GM10266 (cell line): ENCODE measurements at regions not wholly inside any gene's neighbourhood (a gene's known extent, or its start where the extent isn't known, plus 50 kb on each side); places are given as distances from the start of the nearest gene placed in this dataset.

Experiments
- DNase-seq: peaks from one replicate; pipeline ENCODE4 v3.0.0; 2012; ENCODE audit errors: extremely low spot score
- TF ChIP-seq, protein P1 (sequence below): IDR thresholded peaks from 2 replicates; pipeline ENCODE4 v1.5.1; 2012; ENCODE audit warnings: mild to moderate bottlenecking, low read depth; ENCODE audit not compliant: control insufficient read depth, insufficient read depth; ENCODE audit errors: missing control alignments

DNA sequence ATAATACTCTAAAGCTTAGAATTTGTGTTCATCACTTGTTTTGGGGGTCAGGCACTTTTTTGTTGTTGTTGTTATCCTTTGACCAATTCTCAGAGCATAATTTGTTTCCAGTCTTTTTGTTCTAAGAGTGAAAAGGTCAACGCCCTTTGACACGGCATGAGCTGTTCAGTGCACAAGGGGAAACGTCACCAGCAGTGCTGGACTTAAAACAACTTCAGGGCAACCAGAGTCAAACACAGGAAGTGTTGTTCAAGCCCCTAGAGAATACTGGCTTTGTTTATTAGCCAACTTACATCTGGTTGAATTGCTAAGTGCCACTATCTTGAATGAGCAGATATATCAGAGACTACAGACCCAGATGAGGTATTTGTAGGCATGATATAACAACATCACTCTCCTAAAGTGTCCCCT lies 368.9 kb downstream of the TMEM161B start:
- no peak for DNase-seq
- TF ChIP-seq, protein P1, sequence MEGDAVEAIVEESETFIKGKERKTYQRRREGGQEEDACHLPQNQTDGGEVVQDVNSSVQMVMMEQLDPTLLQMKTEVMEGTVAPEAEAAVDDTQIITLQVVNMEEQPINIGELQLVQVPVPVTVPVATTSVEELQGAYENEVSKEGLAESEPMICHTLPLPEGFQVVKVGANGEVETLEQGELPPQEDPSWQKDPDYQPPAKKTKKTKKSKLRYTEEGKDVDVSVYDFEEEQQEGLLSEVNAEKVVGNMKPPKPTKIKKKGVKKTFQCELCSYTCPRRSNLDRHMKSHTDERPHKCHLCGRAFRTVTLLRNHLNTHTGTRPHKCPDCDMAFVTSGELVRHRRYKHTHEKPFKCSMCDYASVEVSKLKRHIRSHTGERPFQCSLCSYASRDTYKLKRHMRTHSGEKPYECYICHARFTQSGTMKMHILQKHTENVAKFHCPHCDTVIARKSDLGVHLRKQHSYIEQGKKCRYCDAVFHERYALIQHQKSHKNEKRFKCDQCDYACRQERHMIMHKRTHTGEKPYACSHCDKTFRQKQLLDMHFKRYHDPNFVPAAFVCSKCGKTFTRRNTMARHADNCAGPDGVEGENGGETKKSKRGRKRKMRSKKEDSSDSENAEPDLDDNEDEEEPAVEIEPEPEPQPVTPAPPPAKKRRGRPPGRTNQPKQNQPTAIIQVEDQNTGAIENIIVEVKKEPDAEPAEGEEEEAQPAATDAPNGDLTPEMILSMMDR: no peak

DNA sequence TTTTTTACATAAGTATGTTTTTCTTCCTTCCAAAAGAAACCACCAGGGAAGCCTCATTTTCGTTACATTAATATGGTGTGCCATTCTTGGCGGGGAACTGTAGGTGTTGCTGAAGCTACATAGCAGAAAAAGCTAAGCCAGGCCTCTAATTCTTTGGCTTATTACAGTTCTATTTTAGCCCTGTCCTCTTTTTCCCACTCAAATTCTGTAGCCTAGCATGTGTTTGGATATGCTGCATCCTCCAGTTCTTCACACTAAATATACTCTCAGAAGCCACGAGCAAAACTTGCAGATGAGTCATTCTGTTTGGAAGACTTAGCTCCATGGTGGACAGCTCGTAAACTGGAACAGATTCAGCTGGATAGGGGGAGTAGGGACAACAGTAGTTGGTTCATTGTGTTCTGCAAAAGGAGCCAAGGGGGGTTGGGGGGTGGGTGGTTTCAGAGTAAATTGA lies 369.4 kb downstream of the TMEM161B start:
- TF ChIP-seq, protein P1: no peak
- no peak for DNase-seq

DNA sequence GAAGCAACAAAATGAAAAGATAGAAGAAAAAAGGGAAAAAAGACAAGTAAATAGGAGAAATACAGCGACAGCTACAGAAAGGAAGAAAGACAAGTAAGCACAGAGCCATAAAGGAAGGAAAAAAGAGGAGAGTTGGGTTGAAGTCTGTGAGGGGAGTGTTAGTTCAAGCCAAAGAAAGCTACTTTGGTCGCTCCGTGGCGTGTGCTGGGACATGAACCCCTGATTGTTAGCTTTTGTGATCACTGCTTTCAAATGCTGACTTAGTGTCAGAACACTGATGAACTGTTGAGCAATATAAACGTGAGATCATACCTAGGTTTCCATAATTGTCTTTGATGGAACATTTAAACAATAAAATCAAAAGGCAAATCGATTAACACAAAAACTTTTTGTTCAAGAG lies 370.1 kb downstream of the TMEM161B start:
- TF ChIP-seq, protein P1: no peak
- DNase-seq: no peak

DNA sequence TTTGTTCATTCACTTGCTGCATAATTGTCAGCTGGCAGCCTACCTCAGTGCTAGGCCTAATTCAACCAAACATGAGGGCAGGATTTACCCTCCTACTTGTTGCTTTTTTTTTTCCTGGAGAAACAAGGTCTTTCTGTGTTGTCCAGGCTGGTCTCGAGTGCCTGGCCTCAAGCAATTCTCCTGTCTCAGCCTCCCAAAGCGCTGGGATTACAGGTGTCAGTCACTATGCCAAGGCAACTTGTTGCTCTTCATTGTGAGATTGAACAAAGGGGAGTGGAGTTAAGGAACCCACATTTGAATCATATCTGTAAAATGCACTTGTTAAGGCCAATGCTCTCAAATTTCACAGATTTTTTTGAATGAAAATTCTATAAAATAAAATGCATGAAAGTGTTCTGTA lies 380.5 kb downstream of the TMEM161B start:
- TF ChIP-seq, protein P1: no peak
- no peak for DNase-seq

DNA sequence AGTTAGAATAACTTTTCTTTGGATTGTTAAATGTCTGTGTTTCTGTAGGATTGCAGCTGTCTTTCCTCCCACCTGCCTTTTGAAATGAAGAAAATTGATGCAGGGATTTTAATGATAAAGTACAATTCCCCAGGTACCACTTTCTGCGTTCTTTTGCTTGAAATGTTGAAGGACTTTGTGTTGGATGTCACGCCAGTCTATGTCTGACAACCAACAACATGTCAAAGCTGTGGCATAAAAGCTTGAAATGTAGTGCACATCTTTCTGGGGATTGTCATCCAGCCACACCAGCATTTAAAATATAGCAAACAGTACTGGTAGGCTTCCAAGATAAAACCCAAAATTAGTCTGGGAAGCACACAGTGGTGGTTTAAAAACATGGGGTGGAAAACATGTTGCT lies 381.4 kb downstream of the TMEM161B start:
- DNase-seq: no peak
- TF ChIP-seq, protein P1: no peak

DNA sequence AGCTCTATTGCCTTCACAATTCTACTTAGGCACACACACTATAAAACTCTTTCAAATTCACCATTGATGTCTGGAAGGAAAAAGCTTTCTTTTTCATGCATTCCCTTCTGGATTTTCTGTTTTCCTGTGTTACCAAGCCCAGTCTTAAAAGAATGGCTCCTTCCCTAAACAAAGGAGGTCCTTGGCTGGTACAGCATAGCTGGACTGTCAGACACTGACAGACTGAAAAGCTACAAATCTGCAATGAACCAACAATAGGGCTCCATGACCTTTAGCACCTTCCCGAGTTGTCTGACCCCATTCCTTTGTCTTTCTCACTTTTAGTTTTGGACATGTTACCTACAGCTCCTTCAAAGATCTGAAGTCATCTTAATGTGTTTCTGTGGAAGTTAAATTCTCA lies 382.5 kb downstream of the TMEM161B start:
- DNase-seq: no peak
- TF ChIP-seq, protein P1: no peak

DNA sequence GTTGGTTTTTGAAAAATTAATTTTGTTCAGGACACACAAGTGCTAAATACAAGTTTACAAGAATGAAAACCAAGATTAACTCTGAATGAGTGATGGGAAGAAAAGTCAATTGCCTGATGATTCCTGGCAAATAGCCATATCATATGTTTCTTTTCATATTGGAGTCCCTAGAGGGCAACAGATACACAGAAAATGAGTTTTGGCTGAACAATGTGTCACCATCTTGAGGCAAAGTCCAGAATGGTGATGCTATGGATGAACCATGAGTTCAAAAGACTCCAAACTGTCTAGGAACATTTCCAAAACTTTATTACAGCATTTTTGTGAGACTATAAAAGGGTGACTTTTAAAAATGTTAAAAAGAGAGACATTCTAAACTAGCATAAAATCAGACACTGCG lies 382.9 kb downstream of the TMEM161B start:
- TF ChIP-seq, protein P1: no peak
- DNase-seq: no peak
